Uterus (tissue), 2 donors: ENCODE measurements at regions not wholly inside any gene's neighbourhood (a gene's known extent, or its start where the extent isn't known, plus 50 kb on each side); places are given as distances from the start of the nearest gene placed in this dataset.

ENCODE experiments used
- POLR2A ChIP-seq, 2 donors: fragments of 450-650 bp; IDR thresholded peaks; one replicate each; pipeline ENCODE4 v1.6.1; 2016; ENCODE audit warnings: antibody characterized with exemption in 2 of 2, mild to moderate bottlenecking in 1 of 2, moderate library complexity in 1 of 2
- TF ChIP-seq, protein P1 (sequence below), 4 experiments: fragments of 200-600 bp in 2 of 4; fragments of 450-650 bp in 2 of 4; sonication (generic) in 2 of 4; IDR thresholded peaks; one replicate each; pipeline ENCODE4 v1.5.1; 2016 to 2019; ENCODE audit warnings: antibody characterized with exemption in 4 of 4, mild to moderate bottlenecking in 2 of 4, moderate library complexity in 1 of 4

DNA sequence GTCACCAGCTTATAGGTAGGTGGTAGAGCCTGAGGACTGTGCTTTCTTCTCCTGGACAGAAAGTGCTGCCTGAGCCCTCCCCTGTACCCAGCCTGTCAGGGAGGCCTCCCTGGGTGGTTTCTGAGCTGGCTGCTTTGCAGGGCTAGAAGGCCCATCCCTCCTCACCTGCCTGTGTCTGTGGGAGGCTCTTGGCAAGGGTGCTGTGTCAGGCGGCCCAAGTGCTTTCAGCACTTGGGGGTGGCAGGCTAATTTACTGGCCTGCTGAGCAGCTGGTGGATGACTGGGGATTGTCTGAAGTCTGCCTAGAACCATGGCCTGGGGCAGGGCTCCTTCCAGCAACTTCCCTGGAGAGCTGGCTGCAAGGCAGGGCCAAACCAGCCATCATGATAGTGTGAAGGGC is 139.0 kb upstream of the NAV2 start:
- TF ChIP-seq, protein P1, sequence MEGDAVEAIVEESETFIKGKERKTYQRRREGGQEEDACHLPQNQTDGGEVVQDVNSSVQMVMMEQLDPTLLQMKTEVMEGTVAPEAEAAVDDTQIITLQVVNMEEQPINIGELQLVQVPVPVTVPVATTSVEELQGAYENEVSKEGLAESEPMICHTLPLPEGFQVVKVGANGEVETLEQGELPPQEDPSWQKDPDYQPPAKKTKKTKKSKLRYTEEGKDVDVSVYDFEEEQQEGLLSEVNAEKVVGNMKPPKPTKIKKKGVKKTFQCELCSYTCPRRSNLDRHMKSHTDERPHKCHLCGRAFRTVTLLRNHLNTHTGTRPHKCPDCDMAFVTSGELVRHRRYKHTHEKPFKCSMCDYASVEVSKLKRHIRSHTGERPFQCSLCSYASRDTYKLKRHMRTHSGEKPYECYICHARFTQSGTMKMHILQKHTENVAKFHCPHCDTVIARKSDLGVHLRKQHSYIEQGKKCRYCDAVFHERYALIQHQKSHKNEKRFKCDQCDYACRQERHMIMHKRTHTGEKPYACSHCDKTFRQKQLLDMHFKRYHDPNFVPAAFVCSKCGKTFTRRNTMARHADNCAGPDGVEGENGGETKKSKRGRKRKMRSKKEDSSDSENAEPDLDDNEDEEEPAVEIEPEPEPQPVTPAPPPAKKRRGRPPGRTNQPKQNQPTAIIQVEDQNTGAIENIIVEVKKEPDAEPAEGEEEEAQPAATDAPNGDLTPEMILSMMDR (IDR thresholded peaks at IDR 0.05) = no peak
- TF ChIP-seq POLR2A (IDR thresholded peaks at IDR 0.05) = no peak
